Erythroblast (primary cell): ENCODE measurements at regions not wholly inside any gene's neighbourhood (a gene's known extent, or its start where the extent isn't known, plus 50 kb on each side); places are given as distances from the start of the nearest gene placed in this dataset.

Experiments
- DNase-seq, 2 experiments: peaks; one replicate each; lab custom pipeline; 2025; lab: John Stamatoyannopoulos, UW
- GATA1 ChIP-seq: IDR thresholded peaks from 2 replicates; pipeline ENCODE4 v1.6.1; 2011; ENCODE audit warnings: low read depth, mild to moderate bottlenecking, control low read depth, low read length, moderate library complexity
- POLR2A ChIP-seq: IDR thresholded peaks from 2 replicates; pipeline ENCODE4 v1.6.1; 2011; ENCODE audit warnings: mild to moderate bottlenecking, low read length

DNA sequence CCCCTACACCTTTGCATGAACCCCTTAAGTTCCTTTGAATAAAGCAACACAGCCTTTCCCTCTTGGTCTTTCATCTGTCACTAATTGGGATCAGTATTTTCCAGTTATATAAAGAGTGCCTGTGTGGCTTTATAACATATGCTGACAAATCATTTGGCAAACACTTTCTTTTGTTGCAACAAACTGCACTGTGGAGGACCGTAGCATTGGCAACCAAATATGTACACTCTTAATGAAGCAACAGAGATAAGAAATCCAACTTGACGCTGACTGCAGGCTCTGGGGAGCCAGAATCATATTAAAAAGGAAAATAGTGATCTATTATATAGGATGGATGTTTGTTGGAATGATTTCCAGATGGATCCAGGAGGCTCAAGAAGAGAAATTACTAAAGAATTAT lies 120.1 kb upstream of the PRICKLE2 start:
- no peak for DNase-seq
- TF ChIP-seq POLR2A: no peak
- TF ChIP-seq GATA1: no peak

DNA sequence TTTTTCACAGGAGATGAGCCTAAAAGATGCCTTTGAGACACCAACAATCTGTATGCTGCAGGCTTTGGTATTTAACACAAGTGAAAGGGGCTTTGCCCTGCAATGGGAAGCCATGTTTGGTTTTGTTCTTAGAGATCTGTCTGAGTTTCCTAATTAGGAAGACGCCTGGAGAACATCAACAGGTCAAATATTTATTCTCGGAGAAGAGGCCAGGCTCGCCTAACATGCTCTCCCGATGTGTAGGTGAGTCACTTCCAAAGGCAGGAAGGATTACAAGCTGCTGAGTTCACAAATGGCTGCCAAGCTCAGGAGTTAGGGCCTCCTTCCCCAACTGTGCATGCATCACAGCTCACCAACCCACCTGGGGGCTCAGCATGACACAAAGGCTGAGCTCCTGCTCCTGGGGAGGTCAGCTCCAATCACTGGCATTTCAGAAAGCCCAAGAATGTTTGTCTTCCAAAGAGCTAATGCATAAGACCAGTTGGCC lies 119.5 kb upstream of the PRICKLE2 start:
- DNase-seq: no peak
- TF ChIP-seq POLR2A (no peak), GATA1 (no peak)

- TF ChIP-seq POLR2A: no peak
- no peak for TF ChIP-seq GATA1
- DNase-seq: no peak
Measured at GRCh38 chr3:64343689-64344430, 118.6 kb upstream of the PRICKLE2 start.

GRCh38 chr3:64342940-64343688 lies 117.8 kb upstream of the PRICKLE2 start:
- no peak for TF ChIP-seq POLR2A
- TF ChIP-seq GATA1: no peak
- no peak for DNase-seq

DNA sequence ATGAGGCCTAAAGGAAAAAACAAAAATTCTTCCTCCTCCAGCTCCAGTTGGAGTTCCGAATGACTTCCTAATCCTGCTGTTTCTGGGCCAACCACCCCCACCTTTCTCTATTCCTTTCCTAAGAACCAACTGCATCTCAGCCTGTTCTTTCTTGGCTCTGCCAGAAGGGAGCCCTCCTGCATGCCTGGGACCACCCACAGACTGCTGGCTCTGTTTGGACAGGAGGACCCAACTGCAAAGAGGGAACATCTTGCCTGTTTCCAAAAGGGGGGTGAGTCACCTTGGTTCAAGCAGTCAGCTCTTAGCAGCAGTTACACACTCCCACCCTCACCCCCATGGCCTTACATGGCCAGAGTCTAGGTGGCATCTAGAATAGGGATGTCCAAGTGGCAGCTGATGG lies 116.0 kb upstream of the PRICKLE2 start:
- TF ChIP-seq GATA1: no peak
- no peak for TF ChIP-seq POLR2A
- no peak for DNase-seq

GRCh38 chr3:64340641-64341101 lies 115.4 kb upstream of the PRICKLE2 start:
- TF ChIP-seq POLR2A: no peak
- TF ChIP-seq GATA1: no peak
- DNase-seq: no peak

DNA sequence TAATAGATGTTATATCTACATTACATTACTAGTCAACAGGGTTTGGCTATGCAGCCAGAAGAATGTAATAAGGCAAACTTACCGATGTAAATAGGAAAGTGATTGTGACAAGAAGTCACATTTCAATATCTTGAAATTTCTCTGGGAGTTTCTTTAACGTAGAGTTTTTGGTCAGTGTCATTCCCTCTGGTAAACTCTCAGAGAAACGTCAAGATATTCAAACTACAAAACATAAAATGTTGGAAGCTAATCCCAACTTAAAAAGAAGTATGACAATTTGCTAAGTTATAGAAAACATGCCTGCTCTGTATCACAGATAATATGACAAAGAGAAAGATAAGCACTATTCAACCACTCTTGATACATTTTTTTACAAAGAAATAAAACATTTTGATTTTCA lies 111.2 kb upstream of the PRICKLE2 start:
- no peak for TF ChIP-seq GATA1
- no peak for TF ChIP-seq POLR2A
- DNase-seq: no peak

DNA sequence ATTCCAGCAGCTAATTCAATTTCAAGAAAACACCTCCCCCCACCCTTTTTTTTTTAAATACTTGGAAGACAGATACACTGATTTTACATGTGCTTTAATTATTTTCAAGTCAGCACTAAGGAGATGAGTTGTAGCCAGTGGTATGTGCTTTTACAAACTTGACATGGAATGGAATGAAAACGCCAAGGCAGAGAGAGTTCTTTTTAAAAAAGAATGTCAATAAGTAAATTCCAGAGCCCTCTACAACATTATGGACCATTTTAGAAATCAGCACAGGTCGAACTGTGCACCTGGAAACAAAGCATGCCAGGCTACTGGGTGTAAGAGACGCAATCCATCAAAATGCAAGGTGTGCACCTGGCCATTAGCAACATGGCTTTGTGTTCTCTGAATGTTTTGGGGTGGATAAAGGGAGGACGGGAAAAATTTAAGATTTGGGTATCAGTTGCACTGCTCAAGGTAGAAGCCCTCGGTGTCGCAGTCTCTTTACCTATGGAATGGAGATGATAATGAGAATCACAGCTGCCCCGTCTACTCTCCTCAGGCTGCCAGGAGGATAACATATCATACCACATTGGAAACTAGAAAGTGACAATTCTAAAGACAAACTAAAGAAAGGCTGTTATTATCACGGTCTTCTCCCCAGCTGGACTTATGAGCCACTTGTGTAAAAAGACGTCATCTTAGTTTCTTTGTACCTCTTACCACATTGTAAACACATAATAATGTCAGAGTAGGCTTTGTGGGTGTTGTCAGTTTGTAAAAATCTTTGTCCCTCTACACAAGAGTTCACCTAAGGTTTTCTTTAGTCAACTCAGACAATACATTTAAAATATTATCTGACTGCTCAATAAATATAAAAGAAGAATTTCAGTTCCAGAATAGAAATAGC lies 107.4 kb upstream of the PRICKLE2 start:
- TF ChIP-seq GATA1 (no peak), POLR2A (no peak)
- no peak for DNase-seq

- TF ChIP-seq GATA1 (no peak), POLR2A (no peak)
- no peak for DNase-seq
Measured at GRCh38 chr3:64331605-64332004, 106.3 kb upstream of the PRICKLE2 start.

GRCh38 chr3:64329037-64329436 lies 103.8 kb upstream of the PRICKLE2 start:
- TF ChIP-seq POLR2A (no peak), GATA1 (no peak)
- DNase-seq: no peak

- no peak for TF ChIP-seq POLR2A
- no peak for TF ChIP-seq GATA1
- no peak for DNase-seq
Measured at GRCh38 chr3:64327100-64327804, 102.0 kb upstream of the PRICKLE2 start.

DNA sequence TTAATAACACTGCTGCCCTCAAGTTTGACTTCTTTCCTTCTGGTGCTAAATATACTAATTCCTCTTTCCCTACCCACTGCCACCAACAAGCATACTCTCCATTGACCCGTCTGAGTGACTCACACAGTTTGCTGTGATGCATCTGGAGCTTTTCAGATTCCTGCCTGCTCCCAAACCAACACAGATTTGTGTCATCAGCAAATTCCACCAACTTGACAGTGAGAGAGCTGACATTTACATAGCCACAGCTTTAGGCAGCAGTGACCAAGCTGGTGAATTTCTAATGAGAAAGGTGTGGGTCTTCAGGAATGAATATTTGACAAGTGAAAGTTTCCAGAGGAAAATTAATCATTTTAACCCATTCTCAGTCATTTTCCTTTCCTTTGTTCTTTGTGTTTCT lies 96.5 kb upstream of the PRICKLE2 start:
- no peak for DNase-seq
- no peak for TF ChIP-seq POLR2A
- TF ChIP-seq GATA1: no peak

GRCh38 chr3:64319391-64319790 lies 94.1 kb upstream of the PRICKLE2 start:
- TF ChIP-seq POLR2A (no peak), GATA1 (no peak)
- no peak for DNase-seq
